Peyer's patch (tissue), 4 donors: ENCODE measurements at regions not wholly inside any gene's neighbourhood (a gene's known extent, or its start where the extent isn't known, plus 50 kb on each side); places are given as distances from the start of the nearest gene placed in this dataset.
"Not testable (repeated sequence)": the region's sequence is repeated elsewhere in the genome, so short reads cannot be mapped to it uniquely, and the experiment has no call there.

Source experiments
- DNase-seq, 3 donors: peaks; one replicate each; pipeline ENCODE4 v3.0.0-alpha.2; 2017 to 2019
- H3K27ac ChIP-seq, 4 donors: fragments of 200-600 bp; sonication (generic); one replicate each; pipeline ENCODE4 v1.5.1; 2016 to 2019
- H3K27me3 ChIP-seq, 2 donors: fragments of 200-600 bp; sonication (generic); one replicate each; pipeline ENCODE4 v1.5.1; 2019
- H3K36me3 ChIP-seq, 3 donors: fragments of 200-600 bp; sonication (generic); one replicate each; pipeline ENCODE4 v1.5.1; 2016 to 2019
- H3K4me1 ChIP-seq, 4 donors: fragments of 200-600 bp; sonication (generic); one replicate each; pipeline ENCODE4 v1.5.1; 2016 to 2019
- H3K4me3 ChIP-seq, 4 donors: fragments of 200-600 bp; sonication (generic); 1 replicate in 3 of 4; 2 replicates in 1 of 4; pipeline ENCODE4 v1.5.1; 2016 to 2019; ENCODE audit warnings: mild to moderate bottlenecking in 1 of 4
- H3K9me3 ChIP-seq, 4 donors: fragments of 200-600 bp; sonication (generic); one replicate each; pipeline ENCODE4 v1.5.1; 2016 to 2019; ENCODE audit warnings: mild to moderate bottlenecking in 1 of 4
- CTCF ChIP-seq, 6 experiments: fragments of 450-650 bp in 4 of 6; fragments of 200-600 bp in 2 of 6; sonication (generic) in 1 of 6; IDR thresholded peaks; one replicate each; pipeline ENCODE4 v1.5.1; 2017 to 2019; ENCODE audit warnings: antibody characterized with exemption in 6 of 6, mild to moderate bottlenecking in 3 of 6, moderate library complexity in 1 of 6
- POLR2A ChIP-seq, 2 donors: fragments of 450-650 bp; IDR thresholded peaks; one replicate each; pipeline ENCODE4 v1.5.1; 2017; ENCODE audit warnings: antibody characterized with exemption in 2 of 2, mild to moderate bottlenecking in 2 of 2, moderate library complexity in 2 of 2

DNA sequence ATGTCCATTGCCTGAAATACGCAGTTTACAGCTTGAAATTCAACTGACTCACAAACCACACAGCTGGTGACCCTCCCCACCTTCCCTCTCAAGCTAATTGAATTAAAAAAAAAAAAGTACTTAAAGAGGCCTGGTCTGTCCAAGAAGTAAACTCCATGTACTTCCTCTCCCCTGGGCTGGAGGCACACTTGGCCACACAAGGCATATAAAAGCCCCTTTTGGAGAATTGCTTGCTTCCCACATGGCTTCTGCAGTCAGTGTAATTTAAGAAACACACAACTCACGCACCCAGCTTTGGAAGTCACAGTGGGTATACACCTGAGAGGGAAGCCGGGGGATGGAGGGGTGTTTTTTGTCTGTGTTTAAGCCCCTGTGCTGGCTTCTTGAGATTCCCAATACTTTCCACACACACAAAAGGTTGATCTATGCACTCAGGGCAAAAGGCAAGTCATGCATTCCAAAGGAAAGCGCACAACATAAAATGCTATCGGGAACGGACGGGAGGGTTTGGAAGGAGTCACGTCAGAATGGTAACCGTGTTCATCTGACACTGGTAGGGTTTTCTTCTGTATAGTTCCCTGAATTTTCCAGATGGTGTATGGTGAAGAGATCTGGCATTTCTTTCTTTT is 106.6 kb upstream of the ALDH1A3 start:
- no peak overlapping the region for H3K27ac ChIP-seq
- no peaks in the 10 kb centered on the region for H3K36me3 ChIP-seq
- TF ChIP-seq POLR2A (IDR thresholded peaks at IDR 0.05), result no peak
- no peak for TF ChIP-seq CTCF (IDR thresholded peaks at IDR 0.05)
- H3K27me3 ChIP-seq, result no peaks in the 10 kb centered on the region
- H3K4me1 ChIP-seq, result no peaks in the 10 kb centered on the region
- H3K9me3 ChIP-seq, result no peaks in the 10 kb centered on the region
- no peak overlapping the region for H3K4me3 ChIP-seq
- DNase-seq, result peak in 1 of 3 donors; percentile 24

GRCh38 chr15:100774044-100774443 is 105.6 kb upstream of the ALDH1A3 start:
- DNase-seq, result peak in 1 of 3 donors; percentile 13
- H3K36me3 ChIP-seq, H3K27me3 ChIP-seq, H3K4me3 ChIP-seq, H3K9me3 ChIP-seq, H3K27ac ChIP-seq, H3K4me1 ChIP-seq: not testable (repeated sequence)

GRCh38 chr15:100775581-100776185 is 103.9 kb upstream of the ALDH1A3 start:
- TF ChIP-seq POLR2A (IDR thresholded peaks at IDR 0.05) (no peak), CTCF (IDR thresholded peaks at IDR 0.05) (no peak)
- DNase-seq, result peak in 1 of 3 donors; percentile 25
- H3K36me3 ChIP-seq, result no peaks in the 10 kb centered on the region
- no peaks in the 10 kb centered on the region for H3K9me3 ChIP-seq
- H3K4me1 ChIP-seq, result no peaks in the 10 kb centered on the region
- H3K27ac ChIP-seq, result no peak overlapping the region
- no peaks in the 10 kb centered on the region for H3K27me3 ChIP-seq
- no peak overlapping the region for H3K4me3 ChIP-seq

DNA sequence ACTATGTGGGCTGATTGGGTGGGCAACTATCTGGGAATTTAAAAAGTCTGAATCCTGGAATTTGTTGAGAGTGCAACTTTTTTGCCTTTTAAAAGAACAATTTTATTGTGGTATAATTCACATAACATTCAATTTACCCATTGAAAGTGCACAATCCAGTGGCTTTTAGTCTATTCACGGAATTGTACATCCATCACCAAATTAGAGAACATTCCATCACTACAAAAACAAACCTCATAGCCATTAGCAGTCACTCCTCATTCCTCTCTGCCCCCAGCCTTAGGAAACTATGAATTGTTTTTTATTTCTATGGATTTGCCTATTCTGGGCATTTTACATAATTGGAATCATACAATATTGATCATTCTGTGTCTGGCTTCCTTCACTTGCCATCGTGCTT is 101.8 kb upstream of the ALDH1A3 start:
- Histone ChIP-seq H3K4me3 (no peak overlapping the region), H3K4me1 (no peaks in the 10 kb centered on the region), H3K9me3 (no peaks in the 10 kb centered on the region), H3K27ac (no peak overlapping the region), H3K36me3 (no peaks in the 10 kb centered on the region), H3K27me3 (no peaks in the 10 kb centered on the region)
- no peak for DNase-seq
- no peak for TF ChIP-seq CTCF (IDR thresholded peaks at IDR 0.05)
- no peak for TF ChIP-seq POLR2A (IDR thresholded peaks at IDR 0.05)

- no peak for TF ChIP-seq POLR2A (IDR thresholded peaks at IDR 0.05)
- TF ChIP-seq CTCF (IDR thresholded peaks at IDR 0.05), result no peak
These were observed 100.8 kb upstream of the ALDH1A3 start for GRCh38 chr15:100778831-100779288.

DNA sequence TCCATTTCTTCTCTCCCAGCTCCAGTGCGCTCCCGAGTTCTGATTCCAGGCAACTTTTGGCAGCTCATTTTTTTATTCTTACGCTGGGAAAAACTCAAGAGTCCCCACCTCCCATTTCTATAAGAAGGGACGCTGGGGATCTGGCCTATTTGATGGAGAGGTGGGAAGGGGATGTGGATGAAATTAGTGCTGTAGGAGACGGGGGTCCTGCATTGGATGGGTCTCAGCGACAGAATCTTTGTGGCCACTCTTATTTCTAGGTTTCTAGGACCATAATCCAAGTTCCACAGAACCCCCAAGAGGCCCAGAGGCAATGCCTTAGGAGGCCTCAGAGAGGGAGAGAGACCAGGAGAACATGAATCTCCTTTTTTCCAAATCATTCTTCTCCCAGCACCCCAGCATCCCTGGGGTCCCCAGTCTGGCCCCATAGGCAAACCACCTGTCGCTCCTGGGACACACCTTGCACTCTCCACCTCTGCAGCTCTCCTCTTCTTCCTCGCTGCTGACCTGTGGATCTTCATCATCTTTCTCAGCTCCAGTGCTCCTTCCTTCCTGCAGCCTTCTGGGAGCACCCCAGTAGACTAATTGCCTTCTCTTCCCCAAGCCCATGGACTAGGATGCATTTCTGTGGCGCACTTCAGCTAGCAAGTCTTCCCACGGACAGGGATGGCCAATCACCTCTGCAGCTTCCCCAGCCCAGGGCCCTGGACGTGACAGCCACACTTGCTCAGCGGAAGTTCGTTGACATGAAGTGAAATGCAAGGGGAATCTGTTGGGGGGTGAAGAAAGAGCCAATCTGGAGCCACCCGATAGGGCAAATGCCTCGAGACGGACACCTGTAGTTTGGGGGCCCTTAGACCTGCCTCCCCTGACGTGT is 100.1 kb upstream of the ALDH1A3 start:
- TF ChIP-seq CTCF (IDR thresholded peaks at IDR 0.05), result no peak
- no peak for TF ChIP-seq POLR2A (IDR thresholded peaks at IDR 0.05)
- Histone ChIP-seq H3K4me1 (no peaks in the 10 kb centered on the region), H3K4me3 (no peak overlapping the region), H3K36me3 (no peaks in the 10 kb centered on the region), H3K27ac (no peak overlapping the region), H3K9me3 (no peaks in the 10 kb centered on the region), H3K27me3 (no peaks in the 10 kb centered on the region)
- DNase-seq, result peak in 2 of 3 donors; percentile 5 to 8

More at GRCh38 chr15:100778831-100779288, 100.8 kb upstream of the ALDH1A3 start:
- H3K27me3 ChIP-seq, result no peaks in the 10 kb centered on the region
- H3K9me3 ChIP-seq, result no peaks in the 10 kb centered on the region
- DNase-seq, result peak; percentile 3 to 34 (median 19)
- no peak overlapping the region for H3K4me3 ChIP-seq
- H3K36me3 ChIP-seq, result no peaks in the 10 kb centered on the region
- no peak overlapping the region for H3K27ac ChIP-seq
- H3K4me1 ChIP-seq, result no peaks in the 10 kb centered on the region
